Inferior parietal cortex (tissue), 1 donor: ENCODE measurements at regions not wholly inside any gene's neighbourhood (a gene's known extent, or its start where the extent isn't known, plus 50 kb on each side); places are given as distances from the start of the nearest gene placed in this dataset.

Experiments
- DNase-seq: peaks from one replicate; pipeline ENCODE4 v3.0.0-alpha.2; 2016; ENCODE audit errors: extremely low spot score

DNA sequence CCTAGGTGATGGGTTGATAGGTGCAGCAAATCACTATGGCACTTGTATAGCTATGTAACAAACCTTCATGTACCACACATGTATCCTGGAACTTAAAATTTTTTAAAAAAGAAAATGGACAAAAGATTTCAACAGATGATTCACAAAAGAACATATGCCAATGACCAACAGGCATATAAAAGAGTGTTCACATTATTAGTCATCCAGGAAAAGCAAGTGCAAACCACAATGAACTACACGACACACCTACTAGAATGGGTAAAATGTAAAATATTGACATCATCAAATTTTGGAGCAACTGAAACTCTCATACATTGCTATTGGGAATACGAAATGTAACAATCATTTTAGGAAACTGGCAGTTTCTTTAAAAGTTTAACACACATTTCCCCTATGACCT lies 109.9 kb downstream of the YIPF5 start:
- DNase-seq = no peak

GRCh38 chr5:144065786-144066185 lies 104.7 kb downstream of the YIPF5 start:
- DNase-seq = no peak

GRCh38 chr5:144072518-144072927 lies 97.9 kb downstream of the YIPF5 start:
- no peak for DNase-seq

DNA sequence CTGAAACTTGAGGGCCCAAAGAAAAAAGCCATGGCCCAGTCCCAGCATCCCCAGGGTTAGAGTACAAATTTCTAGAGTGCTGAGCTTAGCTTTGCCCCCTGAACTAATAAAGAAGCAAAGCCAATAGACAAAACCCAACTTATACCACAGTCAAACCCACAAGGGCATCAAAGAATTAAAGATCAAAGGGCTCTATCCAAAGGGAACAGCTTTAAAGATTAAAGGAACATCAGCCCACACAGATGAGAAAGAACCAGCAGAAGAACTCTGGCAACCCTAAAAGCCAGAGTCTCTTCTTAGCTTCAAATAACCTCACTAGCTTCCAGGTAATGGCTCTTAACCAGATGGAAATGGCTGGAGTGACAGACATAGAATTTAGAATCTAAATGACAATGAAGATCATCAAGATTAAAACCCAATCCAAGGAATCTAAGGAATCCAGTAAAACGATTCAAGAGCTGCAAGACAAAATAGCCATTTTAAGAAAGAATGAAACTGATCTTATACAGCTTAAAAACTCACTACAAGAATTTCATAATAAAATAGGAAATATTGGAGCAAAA lies 93.9 kb downstream of the YIPF5 start:
- DNase-seq = no peak

- DNase-seq = no peak
Measured at GRCh38 chr5:144083185-144083584, 87.3 kb downstream of the YIPF5 start.

GRCh38 chr5:144084971-144085370 lies 85.5 kb downstream of the YIPF5 start:
- DNase-seq = no peak

GRCh38 chr5:144085381-144085780 lies 85.1 kb downstream of the YIPF5 start:
- DNase-seq = no peak

- DNase-seq = no peak
Measured at GRCh38 chr5:144086295-144086694, 84.2 kb downstream of the YIPF5 start.

DNA sequence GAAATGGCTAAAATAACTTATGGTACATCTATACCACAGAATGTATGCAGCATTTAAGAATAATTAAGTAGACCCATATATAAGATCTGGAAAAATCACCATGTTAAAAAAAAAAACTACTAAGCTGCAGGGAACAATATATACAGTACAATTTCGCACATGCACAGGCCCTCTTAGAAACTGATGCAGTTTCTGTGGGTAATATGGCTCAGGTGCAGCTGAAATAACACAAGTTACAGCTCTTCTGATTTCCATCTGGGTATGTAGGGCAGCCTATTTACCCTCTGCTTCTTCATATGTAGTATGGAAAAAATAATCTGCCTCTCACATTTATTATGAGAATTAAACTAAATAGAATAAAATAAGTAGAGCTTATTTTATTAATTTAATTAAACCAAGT lies 82.9 kb downstream of the YIPF5 start:
- no peak for DNase-seq

DNA sequence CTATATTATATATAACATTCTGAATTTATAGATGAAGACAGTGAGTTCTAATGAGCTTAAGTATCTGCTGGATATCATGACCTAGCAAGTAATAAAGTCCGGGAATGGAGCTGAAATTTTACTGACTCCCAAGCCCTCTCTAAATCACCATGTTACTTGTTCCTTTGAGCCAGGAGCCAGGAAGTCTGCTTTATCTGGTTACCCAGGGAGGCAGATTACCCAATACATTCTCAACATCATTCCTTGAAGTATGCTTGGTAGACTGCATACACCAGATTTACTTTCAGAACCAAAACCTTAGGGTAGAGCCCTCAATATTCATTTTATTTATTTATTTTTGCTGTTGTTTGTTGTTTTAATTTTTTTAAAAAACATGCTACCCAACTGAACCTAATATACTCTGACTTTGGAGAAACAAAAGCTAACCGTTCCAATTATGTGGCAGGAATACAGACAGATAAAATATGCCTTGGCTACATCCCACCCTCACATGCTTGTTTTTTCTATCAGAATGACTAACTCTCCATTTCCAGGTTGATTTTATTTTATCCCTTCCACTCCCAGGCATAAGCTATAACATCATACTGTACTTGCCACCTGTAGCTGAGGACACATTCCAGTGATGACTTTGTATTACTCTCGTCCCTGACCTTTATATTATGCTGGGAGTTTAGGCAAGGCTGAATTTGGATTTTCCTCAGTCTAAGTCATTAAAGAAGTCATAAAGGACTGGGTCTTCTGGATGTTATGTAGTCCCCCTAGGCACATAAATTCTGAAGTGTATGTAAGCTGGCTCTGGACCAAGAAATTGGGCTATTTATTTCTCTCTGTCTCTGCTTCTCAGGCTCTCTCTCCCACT lies 82.0 kb downstream of the YIPF5 start:
- no peak for DNase-seq

- DNase-seq = no peak
Measured at GRCh38 chr5:144089401-144090021, 80.9 kb downstream of the YIPF5 start.

DNA sequence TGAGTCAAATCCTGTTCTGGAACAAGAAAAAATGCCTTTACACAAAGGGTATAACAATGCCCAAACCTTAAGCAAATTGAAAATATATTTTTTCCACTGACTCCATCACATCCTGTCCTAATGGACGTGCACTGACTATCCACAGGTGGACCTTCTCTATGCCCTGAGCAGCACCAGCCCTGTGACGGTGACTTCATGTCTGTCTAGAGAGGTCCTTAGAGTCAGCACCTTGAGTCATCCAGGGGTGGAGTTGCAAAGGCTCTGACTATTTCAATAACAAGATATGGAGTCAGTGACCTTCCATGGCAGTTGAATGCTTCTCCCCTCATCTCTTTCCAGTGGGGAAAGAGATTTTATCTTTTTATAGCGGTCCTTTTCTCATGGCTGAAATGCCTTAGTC lies 78.0 kb downstream of the YIPF5 start:
- DNase-seq = no peak

DNA sequence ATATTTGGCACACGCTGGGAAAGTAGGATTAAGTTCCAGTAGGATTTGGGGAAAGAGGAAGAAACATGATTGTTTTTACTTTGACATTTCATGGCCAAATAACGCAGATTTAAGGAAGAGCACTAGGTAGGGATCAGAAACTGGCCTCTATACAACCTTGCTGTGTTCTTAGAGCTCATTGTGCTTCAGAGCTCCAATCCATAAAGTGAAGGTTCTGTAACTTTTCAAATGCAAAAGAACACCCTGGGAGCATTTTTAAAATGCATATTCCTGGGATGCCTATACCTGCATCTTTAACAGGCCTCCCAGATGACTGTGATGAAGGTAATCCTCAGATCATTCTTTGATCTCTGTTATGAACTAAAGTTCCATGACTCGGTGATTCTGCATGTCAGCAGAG lies 77.1 kb downstream of the YIPF5 start:
- DNase-seq = no peak

GRCh38 chr5:144093868-144094267 lies 76.6 kb downstream of the YIPF5 start:
- no peak for DNase-seq

- no peak for DNase-seq
Measured at GRCh38 chr5:144100702-144101101, 69.8 kb downstream of the YIPF5 start.

DNA sequence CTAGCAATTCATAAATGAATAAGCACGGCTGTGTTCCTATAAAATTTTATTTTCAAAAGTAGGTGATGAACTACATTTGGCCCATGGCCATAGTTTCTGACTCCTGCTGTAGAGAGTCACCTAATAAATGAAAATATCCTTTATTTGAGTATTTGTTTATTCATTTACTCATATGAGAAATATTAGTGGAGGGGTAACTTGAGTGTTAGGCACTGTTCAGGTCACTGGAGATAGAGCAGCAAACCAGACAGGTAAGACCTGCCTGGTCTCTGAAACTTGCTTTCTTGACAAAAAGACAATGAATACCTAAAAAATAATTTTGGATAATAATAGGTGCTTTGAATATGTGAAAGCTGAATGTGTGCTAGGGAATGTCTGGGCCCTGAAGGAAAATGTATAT lies 68.8 kb downstream of the YIPF5 start:
- DNase-seq = no peak

DNA sequence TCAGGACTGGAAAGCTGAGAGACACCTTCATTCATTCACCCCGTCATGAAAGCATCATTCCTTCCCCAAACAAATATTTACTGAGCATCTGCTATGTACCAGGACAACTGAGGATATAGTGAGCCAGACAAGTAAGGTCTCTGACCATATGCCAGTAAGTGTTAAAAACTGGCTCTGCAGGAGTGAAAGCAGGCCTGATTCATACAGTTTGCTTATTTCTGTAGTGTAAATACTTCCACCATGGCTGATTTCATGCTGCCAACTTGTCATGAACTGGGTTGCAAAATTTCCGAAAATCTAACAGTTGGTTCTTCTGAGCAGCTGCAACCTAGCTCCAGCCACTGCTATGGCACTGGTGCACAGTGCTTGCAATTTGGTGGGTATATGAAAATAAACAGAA lies 68.1 kb downstream of the YIPF5 start:
- DNase-seq = no peak

- DNase-seq = no peak
Measured at GRCh38 chr5:144102979-144103378, 67.5 kb downstream of the YIPF5 start.

- no peak for DNase-seq
Measured at GRCh38 chr5:144103611-144104485, 66.6 kb downstream of the YIPF5 start.

GRCh38 chr5:144105371-144105770 lies 65.1 kb downstream of the YIPF5 start:
- DNase-seq = no peak

GRCh38 chr5:144108131-144108530 lies 62.3 kb downstream of the YIPF5 start:
- DNase-seq = no peak
